Pancreas (tissue), 10 donors: ENCODE measurements at regions not wholly inside any gene's neighbourhood (a gene's known extent, or its start where the extent isn't known, plus 50 kb on each side); places are given as distances from the start of the nearest gene placed in this dataset.
A peak's percentile ranks its signal among the peaks of the same experiment; 100 is the strongest.

Experiments used
- ATAC-seq, 4 donors: fragments of 200-7000 bp; cut with Tn5 transposase; one replicate each; pipeline versions ENCODE4 v1.8.0 to v1.9.1; 2020; ENCODE audit warnings: mild to moderate bottlenecking in 4 of 4, moderate library complexity in 4 of 4
- DNase-seq, 6 donors: peaks; one replicate each; pipeline ENCODE4 v3.0.0-alpha.2; 2020
- FAIRE-seq: peaks from 2 replicates; lab custom pipeline; 2012; peaks lifted over from hg19 to GRCh38; lab: Jason Lieb, UNC
- H3K27ac ChIP-seq, 4 donors: fragments of 200-600 bp; sonication (generic); 1 replicate in 3 of 4; 2 replicates in 1 of 4; pipeline versions ENCODE4 v1.5.0 to v1.8.0; 2020
- H3K27me3 ChIP-seq, 4 donors: fragments of 200-600 bp; one replicate each; pipeline ENCODE4 v1.8.0; 2021
- H3K36me3 ChIP-seq, 3 donors: fragments of 200-600 bp; sonication (generic) in 1 of 3; one replicate each; pipeline versions ENCODE4 v1.5.0 to v1.8.0; 2020 to 2021
- H3K4me1 ChIP-seq, 3 donors: fragments of 200-600 bp; one replicate each; pipeline ENCODE4 v1.8.0; 2021
- H3K4me3 ChIP-seq, 4 donors: fragments of 200-600 bp; sonication (generic) in 2 of 4; one replicate each; pipeline versions ENCODE4 v1.5.0 to v1.8.0; 2020 to 2021
- H3K9me3 ChIP-seq, 4 donors: fragments of 200-600 bp; one replicate each; pipeline ENCODE4 v1.8.0; 2021
- WGBS, 2 donors: extraction: QIAGEN DNeasy Blood & Tissue Kit; methylation state at CpG; one replicate each; pipeline ENCODE4 v1.1.7; 2013; 5-methylcytosine and 5-hydroxymethylcytosine counted together
- intact Hi-C, 3 donors: fragments of 100-400 bp; cut with DNase I; formaldehyde crosslinking; loops; one replicate each; pipeline versions ENCODE4 v1.11.1 to v1.14.2; 2022
- TF ChIP-seq, protein P1 (sequence below), 4 donors: fragments of 200-600 bp; sonication (generic) in 3 of 4; IDR thresholded peaks; one replicate each; pipeline versions ENCODE4 v1.5.0 to v1.8.0; 2021; ENCODE audit warnings: antibody characterized with exemption in 4 of 4
- donor health status: healthy with polysubstance abuse.
- donor health status: DM: no; HTN: no; CAD: no; lungs with moderate emphysema.
- donor health status: DM: no; HTN: no; CAD: no.
- donor health status: control.
- donor health status: control.
- donor health status: Bipolar disorder and iron deficiency.
- donor health status: DM: yes; HTN: yes; CAD: no.
- donor health status: DM: no; HTN: no; CAD: no.
- donor health status: DM: no; HTN: no; CAD: no.
- donor health status: DM: yes; HTN: yes; CAD: no.

DNA sequence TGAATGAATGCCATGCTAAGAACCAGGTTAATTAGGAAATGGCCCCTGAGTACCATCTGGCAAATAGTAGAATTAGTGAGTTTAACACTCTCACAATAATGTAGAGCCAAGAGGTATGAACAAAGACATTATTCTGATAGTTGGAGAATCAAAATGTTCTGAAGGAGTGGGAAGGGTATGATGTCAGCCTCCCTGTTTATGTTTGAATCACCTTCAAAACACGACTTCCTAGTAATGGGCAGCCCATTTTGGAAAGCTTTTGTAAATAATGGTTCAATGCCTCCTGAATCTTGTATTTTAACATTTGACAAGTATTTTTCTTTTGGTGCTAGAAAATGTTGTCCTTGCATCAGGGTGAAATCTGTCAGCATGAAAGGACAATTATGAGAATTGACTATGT, 108.3 kb downstream of the DSEL start:
- ATAC-seq (no peak), DNase-seq (no peak), FAIRE-seq (no peak)
- H3K4me3 ChIP-seq = no peak overlapping the region
- WGBS, 2 donors = 23 to 37% methylated on average over 1 of the region's 1 CpG
- peaks cover 0 to 8% (median 4%) of the 10 kb centered on the region in 3 donors for H3K4me1 ChIP-seq
- H3K27ac ChIP-seq = no peak overlapping the region
- intact Hi-C loops = no loop called here
- no peaks in the 10 kb centered on the region for H3K9me3 ChIP-seq
- no peaks in the 10 kb centered on the region for H3K36me3 ChIP-seq
- no peaks in the 10 kb centered on the region for H3K27me3 ChIP-seq
- TF ChIP-seq, protein P1, sequence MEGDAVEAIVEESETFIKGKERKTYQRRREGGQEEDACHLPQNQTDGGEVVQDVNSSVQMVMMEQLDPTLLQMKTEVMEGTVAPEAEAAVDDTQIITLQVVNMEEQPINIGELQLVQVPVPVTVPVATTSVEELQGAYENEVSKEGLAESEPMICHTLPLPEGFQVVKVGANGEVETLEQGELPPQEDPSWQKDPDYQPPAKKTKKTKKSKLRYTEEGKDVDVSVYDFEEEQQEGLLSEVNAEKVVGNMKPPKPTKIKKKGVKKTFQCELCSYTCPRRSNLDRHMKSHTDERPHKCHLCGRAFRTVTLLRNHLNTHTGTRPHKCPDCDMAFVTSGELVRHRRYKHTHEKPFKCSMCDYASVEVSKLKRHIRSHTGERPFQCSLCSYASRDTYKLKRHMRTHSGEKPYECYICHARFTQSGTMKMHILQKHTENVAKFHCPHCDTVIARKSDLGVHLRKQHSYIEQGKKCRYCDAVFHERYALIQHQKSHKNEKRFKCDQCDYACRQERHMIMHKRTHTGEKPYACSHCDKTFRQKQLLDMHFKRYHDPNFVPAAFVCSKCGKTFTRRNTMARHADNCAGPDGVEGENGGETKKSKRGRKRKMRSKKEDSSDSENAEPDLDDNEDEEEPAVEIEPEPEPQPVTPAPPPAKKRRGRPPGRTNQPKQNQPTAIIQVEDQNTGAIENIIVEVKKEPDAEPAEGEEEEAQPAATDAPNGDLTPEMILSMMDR (IDR thresholded peaks at IDR 0.05) = no peak

DNA sequence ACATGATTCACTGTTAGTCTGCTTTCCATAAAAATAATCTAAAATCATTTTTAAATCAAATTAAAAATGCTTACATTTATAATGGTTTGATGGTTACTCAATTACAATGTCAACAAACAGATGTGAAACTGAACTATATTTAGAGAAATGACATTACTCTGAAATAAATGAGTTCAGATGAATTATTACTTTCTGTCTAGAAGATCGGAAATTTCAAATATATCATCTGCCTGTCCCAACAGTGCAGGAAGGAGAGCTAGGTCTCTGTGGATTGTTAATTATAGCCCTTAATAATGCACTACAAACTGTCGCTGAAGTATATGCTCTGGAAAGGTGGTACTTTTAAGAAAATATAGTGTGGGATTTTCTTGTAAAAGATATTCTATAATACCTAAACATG, 109.8 kb downstream of the DSEL start:
- ATAC-seq (no peak), DNase-seq (no peak), FAIRE-seq (no peak)
- H3K36me3 ChIP-seq = no peaks in the 10 kb centered on the region
- TF ChIP-seq, protein P1 (IDR thresholded peaks at IDR 0.05) = no peak
- no peak overlapping the region for H3K4me3 ChIP-seq
- no peaks in the 10 kb centered on the region for H3K9me3 ChIP-seq
- no peaks in the 10 kb centered on the region for H3K27me3 ChIP-seq
- H3K27ac ChIP-seq = no peak overlapping the region
- intact Hi-C loops = no loop called here
- 49 to 55% methylated on average over 2 of the region's 2 CpGs for WGBS, 2 donors
- H3K4me1 ChIP-seq = peaks cover 0 to 8% (median 4%) of the 10 kb centered on the region in 3 donors

DNA sequence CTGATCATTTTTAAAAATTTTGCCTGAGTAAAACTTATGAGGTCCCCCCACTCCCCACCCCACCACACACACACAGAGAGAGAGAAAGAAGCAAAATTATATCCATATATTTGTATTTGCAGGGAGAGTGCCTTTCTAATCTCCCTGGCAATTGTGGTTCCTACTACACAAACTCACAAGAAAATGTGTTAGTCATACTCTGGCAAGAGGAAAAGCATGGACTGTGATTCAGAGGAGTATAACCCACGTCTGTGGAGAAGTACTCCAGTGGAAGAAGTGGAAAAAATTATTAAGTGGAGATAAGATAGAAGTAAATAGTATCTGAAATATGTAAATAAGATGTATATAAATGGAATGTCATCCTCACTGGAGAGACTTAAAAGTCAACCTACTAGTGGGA, 114.0 kb downstream of the DSEL start:
- Histone ChIP-seq H3K36me3 (no peaks in the 10 kb centered on the region), H3K9me3 (no peaks in the 10 kb centered on the region), H3K4me3 (no peak overlapping the region), H3K4me1 (no peaks in the 10 kb centered on the region), H3K27ac (no peak overlapping the region), H3K27me3 (no peaks in the 10 kb centered on the region)
- no peak for DNase-seq
- no peak for FAIRE-seq
- intact Hi-C loops = no loop called here
- no peak for ATAC-seq
- TF ChIP-seq, protein P1 (IDR thresholded peaks at IDR 0.05) = no peak
- 19 to 37% methylated on average over 1 of the region's 1 CpG for WGBS, 2 donors

DNA sequence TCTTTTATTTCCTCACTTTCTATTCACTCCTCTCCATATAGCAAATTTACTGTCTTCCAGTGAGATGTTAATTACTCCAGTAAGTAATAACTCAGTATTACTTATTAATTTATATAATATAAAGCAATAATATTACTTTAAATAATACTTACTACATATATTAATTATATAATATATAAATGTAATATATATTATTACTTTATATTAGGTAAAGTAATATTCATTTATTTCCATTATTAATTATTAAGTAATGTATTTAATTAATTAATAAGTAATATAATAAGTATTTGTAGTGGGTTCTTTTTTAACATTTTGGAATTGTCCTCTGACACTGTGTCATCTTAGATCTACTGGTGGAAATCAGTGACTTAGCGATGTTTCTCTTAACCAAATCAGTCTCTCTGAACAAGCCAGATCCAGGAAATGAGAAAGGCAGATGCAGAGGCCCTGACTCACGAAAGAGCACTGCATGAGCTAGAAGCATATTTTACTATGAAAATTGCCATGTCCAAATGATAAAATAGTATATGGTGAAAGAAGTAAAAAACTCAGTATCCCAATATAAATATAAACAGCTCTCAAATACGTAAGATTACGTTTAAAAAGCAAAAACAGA, 115.9 kb downstream of the DSEL start:
- 59 to 73% methylated on average over 4 of the region's 4 CpGs for WGBS, 2 donors
- FAIRE-seq = peak; percentile 89
- H3K36me3 ChIP-seq = no peaks in the 10 kb centered on the region
- H3K27me3 ChIP-seq = no peaks in the 10 kb centered on the region
- intact Hi-C loops = no loop called here
- TF ChIP-seq, protein P1 (IDR thresholded peaks at IDR 0.05) = no peak
- no peak overlapping the region for H3K4me3 ChIP-seq
- H3K4me1 ChIP-seq = no peaks in the 10 kb centered on the region
- ATAC-seq = no peak
- H3K27ac ChIP-seq = no peak overlapping the region
- DNase-seq = no peak
- no peaks in the 10 kb centered on the region for H3K9me3 ChIP-seq

DNA sequence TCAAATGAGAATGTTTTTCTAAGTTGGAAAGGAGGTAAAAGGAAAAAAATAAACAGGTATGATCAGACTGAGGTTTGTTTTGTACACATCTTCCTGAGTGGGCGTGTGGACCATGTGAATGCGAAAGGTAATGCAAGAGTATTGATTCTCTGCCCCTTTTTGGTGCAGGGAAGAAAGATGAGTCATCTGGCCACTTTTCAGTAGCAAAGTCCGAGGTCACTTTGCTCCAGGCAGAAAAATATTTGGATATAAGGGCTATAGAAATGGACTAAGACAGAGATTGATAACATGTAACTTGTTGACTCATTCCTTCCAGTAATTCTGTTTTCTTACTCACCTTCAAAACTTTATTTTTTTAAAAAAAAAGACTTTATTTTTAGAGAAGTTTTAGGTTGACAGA, 130.5 kb downstream of the DSEL start:
- Histone ChIP-seq H3K36me3 (no peaks in the 10 kb centered on the region), H3K27ac (no peak overlapping the region), H3K4me1 (no peaks in the 10 kb centered on the region), H3K4me3 (no peak overlapping the region), H3K9me3 (no peaks in the 10 kb centered on the region), H3K27me3 (no peaks in the 10 kb centered on the region)
- no peak for FAIRE-seq
- TF ChIP-seq, protein P1 (IDR thresholded peaks at IDR 0.05) = no peak
- DNase-seq = no peak
- ATAC-seq = peak in 1 of 4 donors; percentile 50
- intact Hi-C loops = no loop called here
- WGBS, 2 donors = 17 to 22% methylated on average over 3 of the region's 3 CpGs
